H1 (cell line): ENCODE measurements at regions not wholly inside any gene's neighbourhood (a gene's known extent, or its start where the extent isn't known, plus 50 kb on each side); places are given as distances from the start of the nearest gene placed in this dataset.

ENCODE experiments used
- BACH1 ChIP-seq: IDR thresholded peaks from 2 replicates; pipeline ENCODE4 v1.6.1; 2012; ENCODE audit warnings: low read length, improper control_type of control experiment
- CEBPB ChIP-seq: IDR thresholded peaks from 2 replicates; pipeline ENCODE4 v1.6.1; 2012; ENCODE audit warnings: low read depth, low read length
- HDAC2 ChIP-seq, 2 experiments: fragments of 300-600 bp in 1 of 2; sonication (generic) in 1 of 2; IDR thresholded peaks; 2 replicates each; pipeline ENCODE4 v1.6.1; 2011 to 2012; ENCODE audit warnings: low read depth in 2 of 2, low read length in 2 of 2, mild to moderate bottlenecking in 2 of 2, moderate library complexity in 2 of 2, borderline replicate concordance in 1 of 2, inconsistent platforms in 1 of 2
- KDM1A ChIP-seq: fragments of 200-600, 300-600 bp; sonication (generic); IDR thresholded peaks from 2 replicates; pipeline ENCODE4 v1.7.1; 2016; ENCODE audit warnings: mild to moderate bottlenecking, low read length, borderline replicate concordance
- ZNF274 ChIP-seq: IDR thresholded peaks from 2 replicates; pipeline ENCODE4 v1.7.0; 2012; ENCODE audit warnings: low read length, borderline replicate concordance; ENCODE audit errors: extremely low read depth

DNA sequence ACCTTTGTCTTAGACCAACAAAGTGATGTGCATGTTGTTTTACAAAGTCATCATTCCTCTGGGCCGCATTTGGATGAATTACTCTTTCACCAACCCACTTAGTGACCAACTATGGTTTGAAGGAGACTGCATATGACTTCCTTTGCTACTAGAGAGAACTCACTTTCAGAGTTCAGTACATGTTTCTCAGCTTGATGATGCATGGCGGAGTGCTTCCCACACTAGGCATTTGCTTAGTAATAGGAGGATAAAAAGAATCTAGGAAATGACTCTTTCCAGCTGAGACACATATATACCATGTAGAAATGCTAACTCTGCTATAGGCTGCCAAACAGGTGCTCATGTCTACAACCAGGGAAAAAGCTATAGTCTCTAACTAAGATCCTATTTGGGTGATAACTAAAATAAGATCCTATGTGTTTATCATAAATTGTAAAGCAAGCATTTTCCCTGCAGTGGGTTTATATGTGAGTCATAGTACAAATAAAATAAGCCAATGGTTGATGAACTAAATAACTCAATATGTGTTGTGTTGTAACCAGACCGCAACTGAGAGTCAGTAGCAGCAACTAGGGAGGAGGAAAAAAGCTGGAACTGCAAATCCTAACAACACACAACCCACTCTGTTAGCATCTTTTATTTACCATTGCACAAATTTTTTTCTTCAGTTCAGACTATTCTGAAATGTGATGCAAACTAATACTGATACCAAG, 87.2 kb downstream of the TSPAN8 start (continued):
- TF ChIP-seq BACH1, result no peak
- no peak for TF ChIP-seq CEBPB
- no peak for TF ChIP-seq KDM1A
- no peak for TF ChIP-seq ZNF274
- TF ChIP-seq HDAC2 (IDR thresholded peaks at IDR 0.05; ENCODE audit: borderline replicate concordance in 1 of 2, low read depth in 2 of 2, low read length in 2 of 2), result no peak
